ENCODE measurements at regions not wholly inside any gene's neighbourhood (a gene's known extent, or its start where the extent isn't known, plus 50 kb on each side); places are given as distances from the start of the nearest gene placed in this dataset.

DNA sequence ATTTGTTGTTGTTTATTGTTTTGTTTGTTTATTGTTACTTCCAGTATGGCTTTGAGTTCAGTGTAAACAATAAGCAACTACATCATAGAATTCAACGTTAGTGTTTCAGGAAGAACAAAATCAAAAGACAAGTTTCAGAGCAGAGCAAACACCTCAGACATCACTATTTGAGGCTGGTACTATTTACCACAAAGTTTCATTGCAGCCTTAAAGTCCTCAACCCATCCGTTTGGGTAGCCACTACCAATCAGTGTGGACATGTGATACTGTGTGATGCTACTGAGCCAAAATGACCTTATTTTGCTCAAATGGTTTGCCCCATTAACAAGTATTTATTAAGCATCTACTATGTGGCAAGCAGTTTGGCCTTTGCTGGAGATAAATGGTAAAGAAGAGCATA, 458.5 kb upstream of the PTGER4 start:
- intact Hi-C loops (cut with DNase I, micrococcal nuclease) = no loop called here
- DNase-seq (no peak), ATAC-seq (no peak)
- TF ChIP-seq CTCF (IDR thresholded peaks at IDR 0.05) = no peak
- no peaks in the 10 kb centered on the region for H3K4me1 ChIP-seq (ENCODE audit: low read depth)
- no peaks in the 10 kb centered on the region for H3K36me3 ChIP-seq (ENCODE audit: low read depth)
- no peak overlapping the region for H3K4me3 ChIP-seq
- no peaks in the 10 kb centered on the region for H3K9me3 ChIP-seq

GRCh38 chr5:40220260-40220659, 459.5 kb upstream of the PTGER4 start:
- no peak for TF ChIP-seq CTCF (IDR thresholded peaks at IDR 0.05)
- H3K4me3 ChIP-seq = no peak overlapping the region
- H3K9me3 ChIP-seq = no peaks in the 10 kb centered on the region
- no peaks in the 10 kb centered on the region for H3K36me3 ChIP-seq (ENCODE audit: low read depth)
- intact Hi-C loops (cut with DNase I, micrococcal nuclease) = no loop called here
- DNase-seq (no peak), ATAC-seq (no peak)
- H3K4me1 ChIP-seq (ENCODE audit: low read depth) = no peaks in the 10 kb centered on the region

DNA sequence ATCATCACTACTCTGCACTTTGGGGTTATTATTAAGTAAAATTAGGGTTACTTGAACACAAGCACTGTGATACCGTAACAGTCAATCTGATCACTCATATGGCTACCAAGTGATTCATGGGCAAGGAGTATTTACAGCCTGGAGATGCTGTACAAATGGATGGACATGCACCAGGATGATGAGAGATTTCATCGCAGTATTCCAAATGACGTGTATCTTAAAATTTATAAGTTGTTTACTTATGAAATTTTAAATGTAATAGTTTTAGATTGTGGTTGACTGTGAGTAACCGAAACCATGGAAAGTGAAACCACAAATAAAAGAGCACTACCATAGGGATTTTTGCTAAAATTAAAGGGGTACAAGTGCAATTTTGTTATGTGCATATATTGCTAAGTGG, 462.2 kb upstream of the PTGER4 start:
- ATAC-seq (no peak), DNase-seq (no peak)
- intact Hi-C loops (cut with DNase I, micrococcal nuclease) = no loop called here
- no peak overlapping the region for H3K4me3 ChIP-seq
- TF ChIP-seq CTCF (IDR thresholded peaks at IDR 0.05) = no peak
- H3K4me1 ChIP-seq (ENCODE audit: low read depth) = no peaks in the 10 kb centered on the region
- H3K9me3 ChIP-seq = no peaks in the 10 kb centered on the region
- H3K36me3 ChIP-seq (ENCODE audit: low read depth) = no peaks in the 10 kb centered on the region

DNA sequence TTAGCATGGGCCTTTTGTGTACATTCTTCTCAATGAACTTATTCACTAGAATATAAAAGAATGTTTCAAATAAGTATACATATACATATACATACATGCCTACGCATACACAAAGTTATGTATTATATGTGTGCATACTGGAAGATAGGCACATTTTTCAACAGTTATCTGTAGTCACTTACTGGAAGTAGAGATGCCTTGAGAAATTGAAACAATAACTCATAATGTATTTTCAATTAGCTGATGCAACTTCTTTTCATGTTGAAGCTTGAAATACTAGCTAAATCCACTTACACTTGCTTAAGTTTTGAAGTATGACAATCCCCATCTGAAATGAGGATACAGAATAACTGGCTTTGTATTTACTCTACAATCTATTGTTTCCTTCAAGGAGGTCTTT, 469.0 kb upstream of the PTGER4 start:
- H3K4me3 ChIP-seq = no peak overlapping the region
- DNase-seq (no peak), ATAC-seq (no peak)
- no peak for TF ChIP-seq CTCF (IDR thresholded peaks at IDR 0.05)
- no peaks in the 10 kb centered on the region for H3K9me3 ChIP-seq
- intact Hi-C loops (cut with DNase I, micrococcal nuclease) = no loop called here
- no peaks in the 10 kb centered on the region for H3K36me3 ChIP-seq (ENCODE audit: low read depth)
- H3K4me1 ChIP-seq (ENCODE audit: low read depth) = no peaks in the 10 kb centered on the region

DNA sequence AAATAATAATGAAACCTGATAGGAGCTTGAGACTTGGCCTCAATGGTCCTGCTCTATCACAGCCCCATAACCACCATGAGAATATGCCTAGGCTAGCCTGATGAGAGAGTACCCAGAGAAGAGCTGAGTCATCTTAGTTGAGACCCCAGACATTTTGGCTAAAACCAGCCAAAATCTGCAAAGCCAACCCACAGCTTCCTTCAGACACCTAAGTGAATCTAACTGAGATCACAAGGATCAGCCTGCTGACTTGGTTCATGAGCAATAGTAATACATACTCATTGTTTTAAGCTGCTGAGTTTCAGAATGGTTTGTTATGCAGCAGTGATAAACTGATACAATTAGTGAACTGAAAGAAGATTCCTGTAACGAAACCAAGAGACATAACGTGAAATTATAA, 473.7 kb upstream of the PTGER4 start:
- intact Hi-C loops (cut with DNase I, micrococcal nuclease) = no loop called here
- ATAC-seq = no peak
- no peak for TF ChIP-seq CTCF (IDR thresholded peaks at IDR 0.05)

DNA sequence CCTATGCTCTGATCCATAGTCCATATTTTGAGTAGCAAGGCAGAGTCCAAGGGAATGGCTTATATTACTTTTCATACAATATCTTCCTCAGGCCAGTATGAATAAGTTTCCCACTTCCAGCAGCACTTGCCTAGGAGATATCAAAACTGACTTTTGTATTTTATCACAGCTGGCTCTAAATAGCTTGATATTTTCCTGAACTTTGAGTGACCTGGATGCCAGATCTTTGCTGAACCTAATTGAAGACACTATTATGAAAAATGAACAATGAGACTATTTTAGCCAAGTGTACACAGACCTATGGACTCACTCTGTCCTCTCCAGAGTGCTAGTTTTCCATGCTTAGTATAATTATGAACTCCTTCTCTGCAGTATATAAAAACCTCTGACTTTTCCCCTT, 475.6 kb upstream of the PTGER4 start:
- H3K4me3 ChIP-seq = no peak overlapping the region
- intact Hi-C loops (cut with DNase I, micrococcal nuclease) = no loop called here
- TF ChIP-seq CTCF (IDR thresholded peaks at IDR 0.05) = no peak
- no peak for ATAC-seq
- no peak for DNase-seq
- H3K4me1 ChIP-seq (ENCODE audit: low read depth) = no peaks in the 10 kb centered on the region
- no peaks in the 10 kb centered on the region for H3K36me3 ChIP-seq (ENCODE audit: low read depth)
- no peaks in the 10 kb centered on the region for H3K9me3 ChIP-seq

More for the DNA sequence above, 473.7 kb upstream of the PTGER4 start:
- DNase-seq = no peak
- Histone ChIP-seq H3K9me3 (no peaks in the 10 kb centered on the region), H3K4me3 (no peak overlapping the region), H3K4me1 (ENCODE audit: low read depth) (no peaks in the 10 kb centered on the region), H3K36me3 (ENCODE audit: low read depth) (no peaks in the 10 kb centered on the region)
